SK-N-SH treated with all-trans-retinoic acid at 6 μM for 48 hours (cell line): ENCODE measurements at regions not wholly inside any gene's neighbourhood (a gene's known extent, or its start where the extent isn't known, plus 50 kb on each side); places are given as distances from the start of the nearest gene placed in this dataset.

Source experiments
- ATAC-seq: fragments of 200-7000 bp; cut with Tn5 transposase; 3 replicates; pipeline ENCODE4 v1.9.1; 2020; ENCODE audit warnings: mild to moderate bottlenecking, moderate library complexity
- ARNTL ChIP-seq: fragments of 450-650 bp; formaldehyde crosslinking; IDR thresholded peaks from 2 replicates; pipeline ENCODE4 v1.5.0; 2020; ENCODE audit warnings: low read depth, mild to moderate bottlenecking, moderate library complexity, borderline replicate concordance
- BACH2 ChIP-seq: fragments of 250-450 bp; sonication (Bioruptor Pico); IDR thresholded peaks from 2 replicates; pipeline ENCODE4 v1.9.0; 2021; ENCODE audit warnings: mild to moderate bottlenecking, borderline replicate concordance
- CSDC2 ChIP-seq: fragments of 250-450 bp; sonication (Bioruptor Pico); IDR thresholded peaks from 2 replicates; pipeline ENCODE4 v1.5.0; 2020; ENCODE audit warnings: mild to moderate bottlenecking, moderate library complexity
- ESRRG ChIP-seq: fragments of 250-450 bp; sonication (Bioruptor Pico); IDR thresholded peaks from 2 replicates; pipeline ENCODE4 v1.6.1; 2021; ENCODE audit warnings: mild to moderate bottlenecking
- ISL1 ChIP-seq: fragments of 250-450 bp; sonication (Bioruptor Pico); IDR thresholded peaks from 2 replicates; pipeline ENCODE4 v2.1.2; 2022; ENCODE audit warnings: mild to moderate bottlenecking, moderate library complexity
- OSR1 ChIP-seq: fragments of 250-450 bp; sonication (Bioruptor Pico); IDR thresholded peaks from 2 replicates; pipeline ENCODE4 v1.8.0; 2022; ENCODE audit warnings: moderate library complexity, mild to moderate bottlenecking, inconsistent platforms
- PPARA ChIP-seq: fragments of 250-450 bp; sonication (Bioruptor Pico); IDR thresholded peaks from 2 replicates; pipeline ENCODE4 v1.5.0; 2020; ENCODE audit warnings: mild to moderate bottlenecking, borderline replicate concordance
- RARB ChIP-seq: fragments of 250-450 bp; sonication (Bioruptor Pico); IDR thresholded peaks from 2 replicates; pipeline ENCODE4 v1.8.0; 2021; ENCODE audit warnings: mild to moderate bottlenecking, moderate library complexity
- SNAI2 ChIP-seq: fragments of 250-450 bp; sonication (Bioruptor Pico); IDR thresholded peaks from 2 replicates; pipeline ENCODE4 v1.5.0; 2020; ENCODE audit warnings: mild to moderate bottlenecking, moderate library complexity
- TCF4 ChIP-seq: fragments of 250-450 bp; sonication (Bioruptor Pico); IDR thresholded peaks from 2 replicates; pipeline ENCODE4 v1.8.0; 2021; ENCODE audit warnings: mild to moderate bottlenecking, moderate library complexity, borderline replicate concordance
- TOX ChIP-seq: fragments of 250-450 bp; sonication (Bioruptor Pico); IDR thresholded peaks from 2 replicates; pipeline ENCODE4 v1.8.0; 2021; ENCODE audit warnings: mild to moderate bottlenecking, moderate library complexity, borderline replicate concordance
- ZC3H10 ChIP-seq: fragments of 250-450 bp; sonication (Bioruptor Pico); IDR thresholded peaks from 2 replicates; pipeline ENCODE4 v1.5.1; 2021; ENCODE audit warnings: mild to moderate bottlenecking, moderate library complexity
- ZFP3 ChIP-seq: fragments of 250-450 bp; sonication (Bioruptor Pico); IDR thresholded peaks from 2 replicates; pipeline ENCODE4 v1.5.0; 2020; ENCODE audit warnings: mild to moderate bottlenecking, moderate library complexity
- ZNF565 ChIP-seq: fragments of 450-650 bp; formaldehyde crosslinking; conservative IDR thresholded peaks from 2 replicates; pipeline ENCODE4 v1.5.0; 2020; ENCODE audit warnings: low read depth, mild to moderate bottlenecking, moderate library complexity
- ZNF70 ChIP-seq: fragments of 450-650 bp; formaldehyde crosslinking; IDR thresholded peaks from 2 replicates; pipeline ENCODE4 v1.5.0; 2020; ENCODE audit warnings: mild to moderate bottlenecking, moderate library complexity
- ZNF8 ChIP-seq: fragments of 450-650 bp; formaldehyde crosslinking; IDR thresholded peaks from 2 replicates; pipeline ENCODE4 v1.5.0; 2020; ENCODE audit warnings: mild to moderate bottlenecking, moderate library complexity
- TF ChIP-seq, protein P1 (sequence below): fragments of 250-450 bp; sonication (Bioruptor Pico); IDR thresholded peaks from 2 replicates; pipeline ENCODE4 v1.5.1; 2021; ENCODE audit warnings: mild to moderate bottlenecking, moderate library complexity
- TF ChIP-seq, protein P2 (sequence below): fragments of 250-450 bp; sonication (Bioruptor Pico); IDR thresholded peaks from 2 replicates; pipeline ENCODE4 v1.8.0; 2021; ENCODE audit warnings: low read depth, mild to moderate bottlenecking, moderate library complexity, borderline replicate concordance
- TF ChIP-seq, protein P3 (sequence below): fragments of 250-450 bp; sonication (Bioruptor Pico); IDR thresholded peaks from 2 replicates; pipeline ENCODE4 v1.5.1; 2020; ENCODE audit warnings: low read depth, mild to moderate bottlenecking, moderate library complexity
- TF ChIP-seq, protein P4 (sequence below): fragments of 250-450 bp; sonication (Bioruptor Pico); IDR thresholded peaks from 2 replicates; pipeline ENCODE4 v1.5.0; 2020; ENCODE audit warnings: mild to moderate bottlenecking, moderate library complexity

DNA sequence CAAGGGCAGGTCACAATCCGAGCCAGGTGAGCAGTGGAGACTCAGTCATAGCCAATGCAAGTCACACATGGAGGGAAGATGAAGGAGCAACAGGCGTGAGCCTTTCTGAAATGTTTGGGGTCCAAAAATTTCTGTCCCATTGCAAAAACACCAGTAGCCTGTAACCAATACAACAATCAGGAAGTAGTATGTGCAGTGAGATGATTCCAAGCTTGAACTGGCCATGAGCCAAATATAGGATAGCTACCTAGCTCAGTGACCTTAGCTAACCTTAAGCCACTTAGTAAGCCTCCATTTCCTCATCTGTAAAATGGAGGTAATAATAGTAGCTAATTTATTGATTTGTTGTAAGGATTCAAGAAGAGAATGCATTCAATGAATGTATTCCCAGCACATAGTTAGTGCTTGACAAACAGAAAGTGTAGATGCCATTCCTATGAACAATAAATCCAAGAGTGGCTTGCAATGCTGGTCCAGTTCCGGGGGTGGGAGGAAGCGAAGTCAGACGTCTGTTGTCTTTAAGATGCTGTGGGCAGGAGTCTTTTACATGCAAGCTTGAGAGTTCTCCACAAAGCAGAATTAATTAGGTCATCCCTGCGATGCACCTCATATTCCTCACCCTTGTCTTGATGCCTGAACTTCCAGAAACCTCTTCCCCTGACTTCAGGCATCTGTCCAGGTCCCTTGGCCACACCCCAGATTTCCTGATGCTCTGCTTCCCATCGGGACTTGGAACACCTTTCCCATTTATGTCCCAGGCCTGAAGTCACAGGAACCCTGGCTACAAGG, 195.7 kb upstream of the UBL3 start:
- TF ChIP-seq ESRRG (CRISPR knock-in tag) (no peak), RARB (CRISPR knock-in tag) (no peak), ARNTL (CRISPR knock-in tag) (no peak), OSR1 (CRISPR knock-in tag) (no peak), TOX (no peak), ZNF70 (CRISPR knock-in tag) (no peak), ZFP3 (CRISPR knock-in tag) (no peak), ZC3H10 (no peak), ZNF8 (CRISPR knock-in tag) (no peak), CSDC2 (CRISPR knock-in tag) (no peak), PPARA (CRISPR knock-in tag) (no peak), SNAI2 (no peak), ISL1 (no peak), TCF4 (no peak)
- TF ChIP-seq, protein P1, sequence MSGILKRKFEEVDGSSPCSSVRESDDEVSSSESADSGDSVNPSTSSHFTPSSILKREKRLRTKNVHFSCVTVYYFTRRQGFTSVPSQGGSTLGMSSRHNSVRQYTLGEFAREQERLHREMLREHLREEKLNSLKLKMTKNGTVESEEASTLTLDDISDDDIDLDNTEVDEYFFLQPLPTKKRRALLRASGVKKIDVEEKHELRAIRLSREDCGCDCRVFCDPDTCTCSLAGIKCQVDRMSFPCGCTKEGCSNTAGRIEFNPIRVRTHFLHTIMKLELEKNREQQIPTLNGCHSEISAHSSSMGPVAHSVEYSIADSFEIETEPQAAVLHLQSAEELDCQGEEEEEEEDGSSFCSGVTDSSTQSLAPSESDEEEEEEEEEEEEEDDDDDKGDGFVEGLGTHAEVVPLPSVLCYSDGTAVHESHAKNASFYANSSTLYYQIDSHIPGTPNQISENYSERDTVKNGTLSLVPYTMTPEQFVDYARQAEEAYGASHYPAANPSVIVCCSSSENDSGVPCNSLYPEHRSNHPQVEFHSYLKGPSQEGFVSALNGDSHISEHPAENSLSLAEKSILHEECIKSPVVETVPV (CRISPR knock-in tag): no peak
- TF ChIP-seq, protein P2, sequence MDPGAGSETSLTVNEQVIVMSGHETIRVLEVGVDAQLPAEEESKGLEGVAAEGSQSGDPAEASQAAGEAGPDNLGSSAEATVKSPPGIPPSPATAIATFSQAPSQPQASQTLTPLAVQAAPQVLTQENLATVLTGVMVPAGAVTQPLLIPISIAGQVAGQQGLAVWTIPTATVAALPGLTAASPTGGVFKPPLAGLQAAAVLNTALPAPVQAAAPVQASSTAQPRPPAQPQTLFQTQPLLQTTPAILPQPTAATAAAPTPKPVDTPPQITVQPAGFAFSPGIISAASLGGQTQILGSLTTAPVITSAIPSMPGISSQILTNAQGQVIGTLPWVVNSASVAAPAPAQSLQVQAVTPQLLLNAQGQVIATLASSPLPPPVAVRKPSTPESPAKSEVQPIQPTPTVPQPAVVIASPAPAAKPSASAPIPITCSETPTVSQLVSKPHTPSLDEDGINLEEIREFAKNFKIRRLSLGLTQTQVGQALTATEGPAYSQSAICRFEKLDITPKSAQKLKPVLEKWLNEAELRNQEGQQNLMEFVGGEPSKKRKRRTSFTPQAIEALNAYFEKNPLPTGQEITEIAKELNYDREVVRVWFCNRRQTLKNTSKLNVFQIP (CRISPR knock-in tag): no peak
- TF ChIP-seq, protein P3, sequence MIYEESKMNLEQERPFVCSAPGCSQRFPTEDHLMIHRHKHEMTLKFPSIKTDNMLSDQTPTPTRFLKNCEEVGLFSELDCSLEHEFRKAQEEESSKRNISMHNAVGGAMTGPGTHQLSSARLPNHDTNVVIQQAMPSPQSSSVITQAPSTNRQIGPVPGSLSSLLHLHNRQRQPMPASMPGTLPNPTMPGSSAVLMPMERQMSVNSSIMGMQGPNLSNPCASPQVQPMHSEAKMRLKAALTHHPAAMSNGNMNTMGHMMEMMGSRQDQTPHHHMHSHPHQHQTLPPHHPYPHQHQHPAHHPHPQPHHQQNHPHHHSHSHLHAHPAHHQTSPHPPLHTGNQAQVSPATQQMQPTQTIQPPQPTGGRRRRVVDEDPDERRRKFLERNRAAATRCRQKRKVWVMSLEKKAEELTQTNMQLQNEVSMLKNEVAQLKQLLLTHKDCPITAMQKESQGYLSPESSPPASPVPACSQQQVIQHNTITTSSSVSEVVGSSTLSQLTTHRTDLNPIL (CRISPR knock-in tag): no peak
- ATAC-seq: peak; percentile 56; the same call in 2 of the 3 replicates

DNA sequence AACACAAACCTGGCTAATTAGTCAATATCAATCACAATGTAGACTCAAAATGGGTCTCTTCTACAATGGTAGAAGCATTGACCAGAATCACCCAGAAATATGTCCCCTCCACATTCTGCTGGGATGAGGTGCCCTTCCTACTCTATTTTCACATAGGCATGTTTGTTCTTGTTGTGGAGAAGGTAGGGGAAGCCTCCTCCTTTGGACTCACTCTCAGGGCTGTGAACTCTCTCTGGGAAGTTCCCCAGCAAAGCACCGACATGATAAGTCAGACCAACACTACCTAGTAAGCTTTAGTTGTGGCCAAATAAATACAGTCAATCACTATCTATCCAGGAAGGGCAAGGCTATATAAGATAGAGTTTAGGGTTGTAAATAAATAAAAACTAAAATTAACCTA, 194.5 kb upstream of the UBL3 start:
- no peak for ATAC-seq
- no peak for TF ChIP-seq ZNF8 (CRISPR knock-in tag)
- no peak for TF ChIP-seq ZC3H10
- TF ChIP-seq TOX: no peak
- TF ChIP-seq ZNF70 (CRISPR knock-in tag): no peak
- TF ChIP-seq, protein P2 (CRISPR knock-in tag): no peak
- no peak for TF ChIP-seq OSR1 (CRISPR knock-in tag)
- no peak for TF ChIP-seq BACH2 (CRISPR knock-in tag)
- TF ChIP-seq PPARA (CRISPR knock-in tag): no peak
- no peak for TF ChIP-seq ZNF565 (CRISPR knock-in tag)
- no peak for TF ChIP-seq ISL1
- no peak for TF ChIP-seq ZFP3 (CRISPR knock-in tag)
- TF ChIP-seq, protein P3 (CRISPR knock-in tag): no peak
- TF ChIP-seq RARB (CRISPR knock-in tag): no peak
- TF ChIP-seq CSDC2 (CRISPR knock-in tag): no peak
- no peak for TF ChIP-seq ARNTL (CRISPR knock-in tag)
- no peak for TF ChIP-seq ESRRG (CRISPR knock-in tag)

DNA sequence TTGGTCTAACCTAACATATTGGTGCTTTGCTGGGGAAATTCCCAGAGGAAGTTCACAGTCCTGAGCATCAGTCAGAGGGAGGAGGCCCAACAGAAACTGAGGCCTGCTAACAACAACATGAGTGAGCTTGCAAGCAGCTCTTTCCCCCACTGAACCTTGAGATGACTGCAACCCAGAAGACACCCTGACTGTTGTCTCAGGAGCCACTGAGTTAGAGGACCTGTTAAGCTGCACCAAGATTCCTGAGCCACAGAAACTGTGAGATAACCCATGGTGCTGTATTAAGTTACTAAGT, 193.2 kb upstream of the UBL3 start:
- no peak for ATAC-seq
- TF ChIP-seq, protein P4, sequence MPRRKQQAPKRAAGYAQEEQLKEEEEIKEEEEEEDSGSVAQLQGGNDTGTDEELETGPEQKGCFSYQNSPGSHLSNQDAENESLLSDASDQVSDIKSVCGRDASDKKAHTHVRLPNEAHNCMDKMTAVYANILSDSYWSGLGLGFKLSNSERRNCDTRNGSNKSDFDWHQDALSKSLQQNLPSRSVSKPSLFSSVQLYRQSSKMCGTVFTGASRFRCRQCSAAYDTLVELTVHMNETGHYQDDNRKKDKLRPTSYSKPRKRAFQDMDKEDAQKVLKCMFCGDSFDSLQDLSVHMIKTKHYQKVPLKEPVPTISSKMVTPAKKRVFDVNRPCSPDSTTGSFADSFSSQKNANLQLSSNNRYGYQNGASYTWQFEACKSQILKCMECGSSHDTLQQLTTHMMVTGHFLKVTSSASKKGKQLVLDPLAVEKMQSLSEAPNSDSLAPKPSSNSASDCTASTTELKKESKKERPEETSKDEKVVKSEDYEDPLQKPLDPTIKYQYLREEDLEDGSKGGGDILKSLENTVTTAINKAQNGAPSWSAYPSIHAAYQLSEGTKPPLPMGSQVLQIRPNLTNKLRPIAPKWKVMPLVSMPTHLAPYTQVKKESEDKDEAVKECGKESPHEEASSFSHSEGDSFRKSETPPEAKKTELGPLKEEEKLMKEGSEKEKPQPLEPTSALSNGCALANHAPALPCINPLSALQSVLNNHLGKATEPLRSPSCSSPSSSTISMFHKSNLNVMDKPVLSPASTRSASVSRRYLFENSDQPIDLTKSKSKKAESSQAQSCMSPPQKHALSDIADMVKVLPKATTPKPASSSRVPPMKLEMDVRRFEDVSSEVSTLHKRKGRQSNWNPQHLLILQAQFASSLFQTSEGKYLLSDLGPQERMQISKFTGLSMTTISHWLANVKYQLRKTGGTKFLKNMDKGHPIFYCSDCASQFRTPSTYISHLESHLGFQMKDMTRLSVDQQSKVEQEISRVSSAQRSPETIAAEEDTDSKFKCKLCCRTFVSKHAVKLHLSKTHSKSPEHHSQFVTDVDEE (CRISPR knock-in tag): no peak
- TF ChIP-seq ARNTL (CRISPR knock-in tag) (no peak), SNAI2 (no peak), PPARA (CRISPR knock-in tag) (no peak), ISL1 (no peak), ESRRG (CRISPR knock-in tag) (no peak), ZNF8 (CRISPR knock-in tag) (no peak), TOX (no peak), BACH2 (CRISPR knock-in tag) (no peak)
- TF ChIP-seq, protein P3 (CRISPR knock-in tag): no peak
- TF ChIP-seq, protein P1 (CRISPR knock-in tag): no peak
